ENCODE measurements at regions not wholly inside any gene's neighbourhood (a gene's known extent, or its start where the extent isn't known, plus 50 kb on each side); places are given as distances from the start of the nearest gene placed in this dataset.

GRCh38 chr4:183763990-183764754 lies 105.1 kb downstream of the TRAPPC11 start:
- DNase-seq (ENCODE audit: low spot score): no peak

- no peak for DNase-seq (ENCODE audit: low spot score)
Measured at GRCh38 chr4:183765251-183765911, 106.3 kb downstream of the TRAPPC11 start.

GRCh38 chr4:183766140-183766539 lies 107.0 kb downstream of the TRAPPC11 start:
- no peak for DNase-seq (ENCODE audit: low spot score)

- DNase-seq (ENCODE audit: low spot score): no peak
Measured at GRCh38 chr4:183770906-183771305, 111.8 kb downstream of the TRAPPC11 start.

GRCh38 chr4:183772361-183772760 lies 113.3 kb downstream of the TRAPPC11 start:
- no peak for DNase-seq (ENCODE audit: low spot score)

GRCh38 chr4:183773790-183774189 lies 114.7 kb downstream of the TRAPPC11 start:
- DNase-seq (ENCODE audit: low spot score): no peak

GRCh38 chr4:183783306-183783705 lies 121.8 kb upstream of the STOX2 start:
- DNase-seq (ENCODE audit: low spot score): no peak

- DNase-seq (ENCODE audit: low spot score): no peak
Measured at GRCh38 chr4:183783991-183784553, 121.0 kb upstream of the STOX2 start.

- DNase-seq (ENCODE audit: low spot score): no peak
Measured at GRCh38 chr4:183788308-183788905, 116.7 kb upstream of the STOX2 start.

GRCh38 chr4:183789657-183790056 lies 115.5 kb upstream of the STOX2 start:
- no peak for DNase-seq (ENCODE audit: low spot score)

- DNase-seq (ENCODE audit: low spot score): no peak
Measured at GRCh38 chr4:183790661-183791060, 114.4 kb upstream of the STOX2 start.

GRCh38 chr4:183797011-183797444 lies 108.1 kb upstream of the STOX2 start:
- DNase-seq (ENCODE audit: low spot score): no peak

GRCh38 chr4:183797445-183798300 lies 107.4 kb upstream of the STOX2 start:
- peak; percentile 72 for DNase-seq (ENCODE audit: low spot score)

- DNase-seq (ENCODE audit: low spot score): peak; percentile 60
Measured at GRCh38 chr4:183798301-183799253, 106.5 kb upstream of the STOX2 start.

GRCh38 chr4:183801457-183802165 lies 103.5 kb upstream of the STOX2 start:
- no peak for DNase-seq (ENCODE audit: low spot score)

- DNase-seq (ENCODE audit: low spot score): no peak
Measured at GRCh38 chr4:183806341-183806740, 98.8 kb upstream of the STOX2 start.

GRCh38 chr4:183807420-183808096 lies 97.5 kb upstream of the STOX2 start:
- no peak for DNase-seq (ENCODE audit: low spot score)

- no peak for DNase-seq (ENCODE audit: low spot score)
Measured at GRCh38 chr4:183808097-183808456, 97.0 kb upstream of the STOX2 start.

- DNase-seq (ENCODE audit: low spot score): no peak
Measured at GRCh38 chr4:183812567-183812966, 92.5 kb upstream of the STOX2 start.

GRCh38 chr4:183814461-183814860 lies 90.6 kb upstream of the STOX2 start:
- no peak for DNase-seq (ENCODE audit: low spot score)

Data from D341Med (cell line).